Caki2 (cell line): ENCODE measurements at regions not wholly inside any gene's neighbourhood (a gene's known extent, or its start where the extent isn't known, plus 50 kb on each side); places are given as distances from the start of the nearest gene placed in this dataset.

Source experiments
- DNase-seq: peaks from one replicate; pipeline ENCODE4 v3.0.0-alpha.2; 2015; ENCODE audit warnings: low read depth
- in situ Hi-C: cut with HindIII; loops from 2 replicates; pipeline ENCODE4 v1.10.0; 2016; ENCODE audit warnings: low sequenced_read_pairs, low pct_unique_long_range_greater_than_20kb, mixed read lengths

GRCh38 chrX:42109428-42109827 is 186.1 kb upstream of the CASK start:
- in situ Hi-C loops, result no loop called here
- DNase-seq, result no peak

- DNase-seq, result no peak
- in situ Hi-C loops, result no loop called here
Observed at GRCh38 chrX:42107495-42108488, 184.4 kb upstream of the CASK start.

- in situ Hi-C loops, result no loop called here
- no peak for DNase-seq
Observed at GRCh38 chrX:42106556-42106955, 183.2 kb upstream of the CASK start.

- no peak for DNase-seq
- in situ Hi-C loops, result no loop called here
Observed at GRCh38 chrX:42102586-42103282, 179.4 kb upstream of the CASK start.

GRCh38 chrX:42098900-42099299 is 175.5 kb upstream of the CASK start:
- in situ Hi-C loops, result no loop called here

GRCh38 chrX:42097486-42097885 is 174.1 kb upstream of the CASK start:
- DNase-seq, result no peak
- in situ Hi-C loops, result no loop called here

More at GRCh38 chrX:42098900-42099299, 175.5 kb upstream of the CASK start:
- DNase-seq, result no peak

- in situ Hi-C loops, result no loop called here
- peak; percentile 90 for DNase-seq
Observed at GRCh38 chrX:42096265-42096920, 173.0 kb upstream of the CASK start.

- in situ Hi-C loops, result no loop called here
- no peak for DNase-seq
Observed at GRCh38 chrX:42094218-42094617, 170.9 kb upstream of the CASK start.

DNA sequence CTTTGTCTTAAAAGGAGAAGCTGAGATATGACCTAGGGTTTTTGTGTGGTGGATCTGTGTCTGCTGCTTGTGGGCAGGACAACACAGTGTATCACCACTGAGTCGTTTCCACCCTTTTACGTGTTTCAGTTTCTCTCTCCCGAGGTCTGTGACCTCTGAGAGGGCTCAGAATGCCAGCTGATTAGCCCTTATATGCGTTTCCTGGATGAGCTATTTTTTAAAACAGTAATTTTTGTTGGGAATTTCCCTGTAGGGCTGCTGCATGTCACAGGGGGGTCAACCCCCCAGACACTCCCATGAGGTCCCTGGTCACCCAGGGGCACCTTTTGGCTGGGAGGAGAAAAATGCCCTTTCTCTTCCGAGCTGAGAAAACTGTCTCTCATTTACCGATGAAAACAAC is 170.4 kb upstream of the CASK start:
- in situ Hi-C loops, result no loop called here
- peak; percentile 25 for DNase-seq

DNA sequence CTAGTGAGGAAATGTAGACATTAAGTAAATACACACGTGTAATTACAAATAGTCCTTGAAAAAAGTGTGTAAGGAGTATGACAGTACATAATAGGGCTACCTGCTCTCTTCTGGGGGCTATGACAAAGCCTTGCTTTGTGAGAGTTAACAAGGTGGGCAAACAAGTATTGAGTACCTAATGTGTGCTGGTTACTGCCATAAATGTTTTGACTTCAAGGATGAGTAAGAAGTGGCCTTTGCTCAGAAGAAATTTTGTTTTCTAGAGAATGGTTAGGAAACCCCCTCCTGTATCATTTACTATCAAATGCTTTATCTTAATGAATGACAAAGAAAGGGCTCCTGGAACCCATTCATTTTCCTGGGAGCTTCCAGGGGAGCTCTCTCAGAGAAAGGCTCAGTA is 167.0 kb upstream of the CASK start:
- no peak for DNase-seq
- in situ Hi-C loops, result no loop called here

GRCh38 chrX:42089031-42089430 is 165.7 kb upstream of the CASK start:
- in situ Hi-C loops, result no loop called here
- DNase-seq, result no peak

GRCh38 chrX:42087960-42088359 is 164.6 kb upstream of the CASK start:
- no peak for DNase-seq
- in situ Hi-C loops, result no loop called here

DNA sequence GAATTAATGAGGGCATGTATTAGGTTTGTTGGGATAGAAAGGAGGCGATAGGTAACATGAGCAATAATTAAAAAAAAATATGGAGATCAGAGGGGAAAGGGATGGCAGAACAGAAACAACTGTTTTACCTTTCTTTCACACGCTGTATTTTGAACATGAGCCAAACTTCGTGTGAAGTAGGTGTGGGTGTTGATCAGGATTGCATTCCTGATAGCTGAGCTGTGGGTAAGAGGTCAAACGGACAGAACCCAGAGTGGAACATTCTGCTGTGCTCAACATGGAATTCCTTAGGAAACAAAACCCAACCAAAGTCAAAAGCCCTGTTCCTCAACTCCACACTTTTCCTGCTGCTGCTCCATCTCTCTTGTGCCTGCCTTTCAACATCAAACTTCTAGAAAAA is 162.5 kb upstream of the CASK start:
- in situ Hi-C loops, result no loop called here
- DNase-seq, result peak; percentile 17

GRCh38 chrX:42079968-42080367 is 156.6 kb upstream of the CASK start:
- no peak for DNase-seq
- in situ Hi-C loops, result no loop called here

GRCh38 chrX:42077675-42078074 is 154.3 kb upstream of the CASK start:
- DNase-seq, result no peak
- in situ Hi-C loops, result no loop called here

DNA sequence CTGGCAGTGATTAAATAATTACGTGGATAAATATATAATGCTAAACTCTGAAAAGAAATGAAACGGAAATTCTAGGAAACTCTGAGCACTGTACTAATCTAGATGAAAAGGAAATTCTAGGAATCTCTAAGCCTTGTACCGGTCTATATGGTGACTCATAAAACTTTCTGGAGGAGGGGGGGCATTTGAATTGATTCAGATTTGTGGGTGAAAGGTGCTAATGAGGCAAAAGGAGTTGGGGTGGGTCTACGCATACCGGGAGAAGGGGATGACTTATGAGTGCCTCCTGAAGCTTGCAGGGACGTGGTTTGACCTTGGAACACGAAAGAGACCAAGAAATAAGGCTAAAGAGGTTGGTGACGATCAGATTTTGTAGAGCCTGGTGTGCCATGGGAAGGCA is 151.7 kb upstream of the CASK start:
- DNase-seq, result no peak
- in situ Hi-C loops, result no loop called here

DNA sequence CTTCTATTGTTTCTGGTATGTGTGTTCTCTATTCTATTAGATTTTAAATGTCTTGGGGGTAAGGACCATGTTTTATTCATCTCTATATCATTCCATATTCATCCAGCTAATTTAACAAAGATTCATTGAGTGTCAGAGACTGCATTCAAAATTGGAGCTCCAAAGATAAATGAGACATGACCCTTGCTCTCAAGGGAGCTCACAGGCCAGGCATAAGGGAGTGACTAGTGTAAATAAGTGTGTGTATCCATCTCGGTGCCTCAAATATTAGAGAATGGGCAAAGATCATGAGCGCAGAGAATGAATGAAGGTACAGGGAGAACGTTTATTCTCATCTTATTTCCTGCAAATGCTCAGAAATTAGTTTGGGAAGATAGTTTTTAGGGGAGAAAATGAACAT is 150.1 kb upstream of the CASK start:
- DNase-seq, result no peak

GRCh38 chrX:42070866-42071265 is 147.5 kb upstream of the CASK start:
- in situ Hi-C loops, result no loop called here
- no peak for DNase-seq

More for the DNA sequence above, 150.1 kb upstream of the CASK start:
- in situ Hi-C loops, result no loop called here

DNA sequence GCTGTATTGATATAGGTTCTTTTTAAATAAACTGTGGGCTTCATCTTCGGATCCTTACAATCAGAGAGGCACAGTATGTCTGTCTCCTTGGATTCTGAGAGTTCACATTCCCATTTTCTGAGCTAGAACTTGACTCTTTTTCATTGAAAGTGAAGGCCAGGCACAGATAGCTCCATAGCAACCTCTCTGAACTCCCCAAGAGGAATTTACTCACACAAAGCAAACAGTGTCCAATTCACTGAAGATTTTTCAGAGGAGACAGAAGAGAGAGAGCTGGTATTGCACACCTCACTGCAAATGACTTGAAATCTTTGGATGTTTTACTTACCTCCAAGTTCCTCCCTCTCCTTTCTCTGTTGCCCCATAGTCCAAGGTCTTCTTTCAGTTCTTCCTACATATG is 130.9 kb upstream of the CASK start:
- no peak for DNase-seq
- in situ Hi-C loops, result no loop called here
